ENCODE measurements at regions not wholly inside any gene's neighbourhood (a gene's known extent, or its start where the extent isn't known, plus 50 kb on each side); places are given as distances from the start of the nearest gene placed in this dataset.
A peak's percentile ranks its signal among the peaks of the same experiment; 100 is the strongest.

DNA sequence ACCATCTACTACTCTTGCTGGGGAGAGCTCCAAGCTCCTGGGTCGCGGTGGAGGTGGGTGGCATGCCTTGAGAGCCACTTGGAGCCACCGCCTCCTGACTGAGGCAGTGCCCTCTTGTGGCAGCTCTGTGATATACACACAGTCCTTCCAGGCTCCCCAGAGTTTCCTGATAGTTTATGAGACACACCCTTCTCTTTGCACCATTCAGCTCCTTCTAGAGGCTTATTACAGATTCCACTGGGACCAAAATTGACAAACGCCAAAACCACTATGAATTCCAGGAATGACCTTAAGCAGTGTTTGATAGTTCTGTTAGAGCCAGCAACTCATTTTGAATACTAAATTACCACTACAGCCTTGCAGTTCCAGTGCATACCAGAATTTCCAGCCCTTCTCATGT is 170.1 kb upstream of the CDH13 start:
- H3K4me3 ChIP-seq (ENCODE audit: low read depth, low read length) = no peak overlapping the region
- DNase-seq (ENCODE audit: low read depth, low spot score) = peak; percentile 41
- TF ChIP-seq, protein P1, sequence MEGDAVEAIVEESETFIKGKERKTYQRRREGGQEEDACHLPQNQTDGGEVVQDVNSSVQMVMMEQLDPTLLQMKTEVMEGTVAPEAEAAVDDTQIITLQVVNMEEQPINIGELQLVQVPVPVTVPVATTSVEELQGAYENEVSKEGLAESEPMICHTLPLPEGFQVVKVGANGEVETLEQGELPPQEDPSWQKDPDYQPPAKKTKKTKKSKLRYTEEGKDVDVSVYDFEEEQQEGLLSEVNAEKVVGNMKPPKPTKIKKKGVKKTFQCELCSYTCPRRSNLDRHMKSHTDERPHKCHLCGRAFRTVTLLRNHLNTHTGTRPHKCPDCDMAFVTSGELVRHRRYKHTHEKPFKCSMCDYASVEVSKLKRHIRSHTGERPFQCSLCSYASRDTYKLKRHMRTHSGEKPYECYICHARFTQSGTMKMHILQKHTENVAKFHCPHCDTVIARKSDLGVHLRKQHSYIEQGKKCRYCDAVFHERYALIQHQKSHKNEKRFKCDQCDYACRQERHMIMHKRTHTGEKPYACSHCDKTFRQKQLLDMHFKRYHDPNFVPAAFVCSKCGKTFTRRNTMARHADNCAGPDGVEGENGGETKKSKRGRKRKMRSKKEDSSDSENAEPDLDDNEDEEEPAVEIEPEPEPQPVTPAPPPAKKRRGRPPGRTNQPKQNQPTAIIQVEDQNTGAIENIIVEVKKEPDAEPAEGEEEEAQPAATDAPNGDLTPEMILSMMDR (IDR thresholded peaks at IDR 0.05; ENCODE audit: low read depth, low read length) = peak; percentile 80
- in situ Hi-C loops (cut with HindIII; ENCODE audit: low sequenced_read_pairs) = no loop called here

DNA sequence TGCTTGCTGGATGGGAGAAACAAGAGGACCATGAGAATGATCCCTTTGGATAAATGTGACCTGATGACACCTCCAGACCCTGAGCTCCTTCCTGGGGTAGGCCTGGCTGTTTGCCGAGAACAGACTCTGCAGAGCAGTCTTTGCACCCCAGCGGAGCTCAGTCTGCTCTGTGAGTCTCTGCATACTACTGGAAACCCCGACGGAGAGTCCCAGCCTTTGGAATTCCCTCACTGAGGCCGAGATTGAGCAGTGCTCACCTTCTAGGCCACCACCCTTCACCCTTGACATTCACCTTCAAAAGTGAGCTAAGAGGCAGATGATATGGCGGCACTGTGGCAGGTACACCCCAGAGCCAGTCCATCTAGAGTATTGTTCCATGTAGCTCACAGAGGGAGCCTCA is 172.2 kb upstream of the CDH13 start:
- DNase-seq (ENCODE audit: low read depth, low spot score) = no peak
- TF ChIP-seq, protein P1 (IDR thresholded peaks at IDR 0.05; ENCODE audit: low read depth, low read length) = no peak

DNA sequence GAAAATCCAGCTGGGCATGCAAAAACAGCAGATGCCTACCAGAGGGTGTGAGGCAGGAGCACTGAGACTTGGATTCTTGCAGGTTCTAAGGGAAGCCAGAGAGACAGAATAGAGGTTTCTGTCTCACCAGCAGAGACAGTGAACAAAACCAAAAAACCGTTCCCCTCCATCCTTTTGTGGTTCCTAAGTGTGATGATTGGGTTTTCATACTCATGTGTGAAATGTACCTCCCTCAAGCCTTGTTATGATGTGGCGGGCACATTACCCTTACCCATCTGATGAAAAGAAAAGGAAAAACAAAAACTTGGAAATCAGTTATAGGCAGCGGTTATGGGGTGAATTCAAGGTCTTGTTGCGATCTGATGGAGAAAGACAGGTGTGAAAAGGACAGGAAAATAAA is 172.6 kb upstream of the CDH13 start:
- in situ Hi-C loops (cut with HindIII; ENCODE audit: low sequenced_read_pairs) = no loop called here
- DNase-seq (ENCODE audit: low read depth, low spot score) = no peak
- H3K4me3 ChIP-seq (ENCODE audit: low read depth, low read length) = no peak overlapping the region
- TF ChIP-seq, protein P1 (IDR thresholded peaks at IDR 0.05; ENCODE audit: low read depth, low read length) = no peak

More for the DNA sequence above, 172.2 kb upstream of the CDH13 start:
- no peak overlapping the region for H3K4me3 ChIP-seq (ENCODE audit: low read depth, low read length)
- in situ Hi-C loops (cut with HindIII; ENCODE audit: low sequenced_read_pairs) = no loop called here

DNA sequence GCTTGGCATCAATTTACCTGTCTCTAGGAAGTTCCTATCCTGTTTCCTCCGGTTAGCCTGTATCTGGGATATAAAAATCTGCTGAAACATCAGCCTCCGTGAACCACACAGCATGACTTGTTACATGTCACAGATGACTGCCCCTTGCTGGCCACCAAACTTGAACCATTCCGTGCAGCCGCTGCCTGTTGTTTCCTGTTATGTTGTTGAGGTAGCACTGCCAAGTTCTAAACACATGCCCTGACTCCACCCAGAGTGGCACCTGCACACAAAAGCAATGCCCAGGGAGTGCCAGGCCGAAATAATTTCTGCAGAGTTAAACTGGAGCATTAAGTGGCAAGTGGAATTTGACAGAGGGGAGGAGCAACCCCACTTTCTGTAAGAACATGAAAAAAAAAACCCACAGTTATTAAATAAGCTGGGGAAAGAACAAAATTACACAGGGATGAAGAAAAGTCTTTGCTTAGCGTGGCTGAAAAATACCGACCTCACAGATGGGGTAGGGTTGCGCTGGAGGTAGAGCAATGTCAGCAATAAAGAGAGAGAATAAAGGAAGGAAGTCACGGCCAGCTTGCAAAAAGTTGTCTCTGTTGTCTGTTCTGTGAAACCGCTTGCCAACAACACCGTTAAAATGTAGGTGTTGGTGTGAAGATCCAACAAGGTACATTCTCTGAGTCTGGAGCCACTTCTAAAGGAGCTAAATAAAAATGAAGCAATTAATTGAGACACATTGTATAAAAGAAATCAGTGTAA is 174.6 kb upstream of the CDH13 start:
- in situ Hi-C loops (cut with HindIII; ENCODE audit: low sequenced_read_pairs) = no loop called here
- no peak overlapping the region for H3K4me3 ChIP-seq (ENCODE audit: low read depth, low read length)
- TF ChIP-seq, protein P1 (IDR thresholded peaks at IDR 0.05; ENCODE audit: low read depth, low read length) = no peak
- no peak for DNase-seq (ENCODE audit: low read depth, low spot score)

DNA sequence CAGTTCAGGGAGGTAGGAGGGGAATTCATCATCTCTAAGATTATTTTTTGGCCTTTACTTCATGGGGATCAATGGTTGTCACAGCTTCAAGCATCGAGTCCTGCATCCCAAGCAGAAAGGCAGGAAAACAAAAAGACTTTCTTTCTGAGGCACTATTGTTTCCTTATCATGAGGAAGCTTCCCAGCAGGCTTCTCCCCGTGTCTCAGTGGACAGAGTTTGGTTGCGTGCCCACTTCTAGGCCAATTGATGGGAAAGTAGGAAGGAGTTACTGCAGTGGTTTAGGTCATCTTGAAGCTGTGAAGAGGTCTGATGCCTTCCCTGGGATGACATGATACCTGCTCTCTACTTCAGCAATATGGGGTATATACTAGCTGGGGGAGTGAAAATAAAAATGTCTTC is 175.3 kb upstream of the CDH13 start:
- TF ChIP-seq, protein P1 (IDR thresholded peaks at IDR 0.05; ENCODE audit: low read depth, low read length) = no peak
- H3K4me3 ChIP-seq (ENCODE audit: low read depth, low read length) = no peak overlapping the region
- DNase-seq (ENCODE audit: low read depth, low spot score) = no peak
- in situ Hi-C loops (cut with HindIII; ENCODE audit: low sequenced_read_pairs) = no loop called here

DNA sequence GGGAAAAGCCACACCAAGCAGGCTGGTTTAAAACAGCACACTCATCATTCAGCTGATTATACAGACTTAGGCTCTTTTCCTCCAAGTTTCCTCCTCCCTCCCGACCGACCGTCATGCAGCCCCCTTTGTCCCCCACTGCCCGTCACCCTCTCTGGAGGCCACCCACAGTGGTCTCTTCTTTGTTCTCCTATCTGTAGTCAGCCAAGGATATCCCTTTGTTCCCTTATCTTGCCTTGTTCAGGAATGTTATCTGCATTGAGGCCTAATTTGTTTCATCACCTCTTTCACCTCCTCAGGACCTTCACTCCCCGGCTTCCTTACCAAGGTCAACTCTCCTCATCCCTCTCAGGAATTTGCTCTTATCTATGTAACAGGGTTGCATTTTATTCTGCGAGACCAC is 186.4 kb upstream of the CDH13 start:
- TF ChIP-seq, protein P1 (IDR thresholded peaks at IDR 0.05; ENCODE audit: low read depth, low read length) = no peak
- in situ Hi-C loops (cut with HindIII; ENCODE audit: low sequenced_read_pairs) = no loop called here
- H3K4me3 ChIP-seq (ENCODE audit: low read depth, low read length) = no peak overlapping the region
- no peak for DNase-seq (ENCODE audit: low read depth, low spot score)
